HCT116 (cell line): ENCODE measurements at regions not wholly inside any gene's neighbourhood (a gene's known extent, or its start where the extent isn't known, plus 50 kb on each side); places are given as distances from the start of the nearest gene placed in this dataset.
"Not testable (repeated sequence)": the region's sequence is repeated elsewhere in the genome, so short reads cannot be mapped to it uniquely, and the experiment has no call there.

Experiments used
- ATAC-seq: fragments of 200-7000 bp; cut with Tn5 transposase; 2 replicates; pipeline ENCODE4 v1.9.1; 2020; ENCODE audit warnings: mild to moderate bottlenecking, moderate library complexity
- BruUV-seq: library from RNA; stranded (reverse); fragments of 400-500 nt; replicated peaks from 2 replicates; lab custom pipeline; 2021; lab: Mats Ljungman, UMichigan
- CTCF ChIA-PET: fragments of 300-600 bp; sonication (Branson Sonifier 250); formaldehyde crosslinking; loops from one replicate; lab custom pipeline; 2021; ENCODE audit warnings: antibody characterized with exemption; lab: Charles Lee
- POLR2A ChIA-PET: fragments of 300-600, 350-600 bp; sonication (Branson Sonifier 250); formaldehyde crosslinking; loops from one replicate; lab custom pipeline; 2021; ENCODE audit warnings: antibody characterized with exemption; lab: Charles Lee
- RAD21 ChIA-PET, 2 experiments: fragments of 300-600 bp; sonication (Branson Sonifier 250); formaldehyde crosslinking; loops; one replicate each; lab custom pipeline; 2023; ENCODE audit warnings: low total read pairs in 2 of 2; ENCODE audit not compliant: uncharacterized antibody in 2 of 2, unreplicated experiment in 2 of 2, low non-redundant PET in 1 of 2; lab: Charles Lee
- DNase-seq: peaks from one replicate; pipeline ENCODE4 v3.0.0-alpha.2; 2010; ENCODE audit warnings: low read depth, low spot score
- H2AFZ ChIP-seq: fragments of 200-600 bp; shearing (Covaris generic), sonication (generic); 2 replicates; pipeline ENCODE4 v1.6.1; 2017; ENCODE audit warnings: low read depth, mixed run types, mixed read lengths, antibody characterized with exemption, low read length; ENCODE audit not compliant: poor library complexity, severe bottlenecking
- H3K27ac ChIP-seq: 2 replicates; pipeline ENCODE4 v1.5.1; 2012; ENCODE audit warnings: low read depth, low read length
- H3K27me3 ChIP-seq: fragments of 200-600 bp; sonication (generic); 2 replicates; pipeline ENCODE4 v1.6.1; 2016; ENCODE audit warnings: mixed run types, low read length, mixed read lengths; ENCODE audit not compliant: insufficient read depth
- H3K36me3 ChIP-seq, 2 experiments: fragments of 200-500 bp in 1 of 2; fragments of 200-600 bp in 1 of 2; sonication (Bioruptor generic) in 1 of 2; sonication (generic) in 1 of 2; 2 replicates each; pipeline versions ENCODE4 v1.5.1 to v1.6.1; 2014 to 2016; ENCODE audit warnings: low read length in 2 of 2, inconsistent platforms in 1 of 2, mixed read lengths in 1 of 2, mixed run types in 1 of 2; ENCODE audit not compliant: insufficient read depth in 2 of 2, control insufficient read depth in 1 of 2
- H3K4me1 ChIP-seq, 2 experiments: fragments of 200-600 bp in 1 of 2; sonication (generic) in 1 of 2; 2 replicates each; pipeline versions ENCODE4 v1.5.1 to v1.6.1; 2012 to 2017; ENCODE audit warnings: low read length in 2 of 2, inconsistent platforms in 1 of 2, mild to moderate bottlenecking in 1 of 2, mixed read lengths in 1 of 2, mixed run types in 1 of 2, moderate library complexity in 1 of 2; ENCODE audit not compliant: insufficient read depth in 2 of 2, control insufficient read depth in 1 of 2
- H3K4me2 ChIP-seq: fragments of 200-600 bp; sonication (generic); 2 replicates; pipeline ENCODE4 v1.6.1; 2017; ENCODE audit warnings: mixed run types, low read length, mixed read lengths
- H3K4me3 ChIP-seq, 2 experiments: fragments of 200-600 bp in 1 of 2; sonication (generic) in 1 of 2; replicated peaks in 1 of 2; 2 replicates each; pipeline ENCODE4 v1.5.1; 2011 to 2016; ENCODE audit warnings: low read length in 2 of 2, control low read depth in 1 of 2, low read depth in 1 of 2, mild to moderate bottlenecking in 1 of 2, mixed read lengths in 1 of 2, mixed run types in 1 of 2
- H3K79me2 ChIP-seq: fragments of 200-600 bp; sonication (generic); 2 replicates; pipeline ENCODE4 v1.6.1; 2017; ENCODE audit warnings: mild to moderate bottlenecking, mixed run types, low read length, moderate library complexity, mixed read lengths; ENCODE audit not compliant: insufficient read depth
- H3K9ac ChIP-seq: fragments of 200-600 bp; sonication (generic); 2 replicates; pipeline ENCODE4 v1.6.1; 2016; ENCODE audit warnings: low read length, mixed read lengths
- H3K9me2 ChIP-seq: fragments of 200-600 bp; sonication (generic), shearing (Covaris generic); 2 replicates; pipeline ENCODE4 v1.6.1; 2017; ENCODE audit warnings: mixed run types, mild to moderate bottlenecking, moderate library complexity; ENCODE audit not compliant: insufficient read depth
- H3K9me3 ChIP-seq, 2 experiments: fragments of 200-500 bp in 1 of 2; fragments of 200-600 bp in 1 of 2; sonication (Bioruptor generic) in 1 of 2; sonication (generic) in 1 of 2; 2 replicates each; pipeline ENCODE4 v1.6.1; 2014 to 2017; ENCODE audit warnings: low read length in 2 of 2, mixed read lengths in 2 of 2, inconsistent platforms in 1 of 2, low read depth in 1 of 2, mild to moderate bottlenecking in 1 of 2, mixed run types in 1 of 2, moderate library complexity in 1 of 2; ENCODE audit not compliant: control insufficient read depth in 1 of 2, insufficient read depth in 1 of 2
- H4K20me1 ChIP-seq: fragments of 200-600 bp; sonication (generic), shearing (Covaris generic); 2 replicates; pipeline ENCODE4 v1.6.1; 2017; ENCODE audit warnings: mixed run types, mild to moderate bottlenecking, moderate library complexity; ENCODE audit not compliant: insufficient read depth
- EZH2 ChIP-seq: fragments of 200-600 bp; sonication (generic); IDR thresholded peaks from 2 replicates; pipeline ENCODE4 v1.6.1; 2017; ENCODE audit warnings: antibody characterized with exemption, mixed run types
- POLR2AphosphoS5 ChIP-seq: IDR thresholded peaks from 2 replicates; pipeline ENCODE4 v1.6.1; 2011; ENCODE audit warnings: mild to moderate bottlenecking, low read depth, low read length, moderate library complexity
- SP1 ChIP-seq: IDR thresholded peaks from 2 replicates; pipeline ENCODE4 v1.6.1; 2012; ENCODE audit warnings: low read depth
- YY1 ChIP-seq: IDR thresholded peaks from 2 replicates; pipeline ENCODE4 v1.6.1; 2011; ENCODE audit warnings: low read length, low read depth, moderate library complexity, mild to moderate bottlenecking; ENCODE audit not compliant: insufficient replicate concordance; ENCODE audit errors: extremely low read depth
- ZFX ChIP-seq: fragments of 450-650 bp; IDR thresholded peaks from 2 replicates; pipeline ENCODE4 v1.6.1; 2017
- intact Hi-C: fragments of 100-400 bp; cut with micrococcal nuclease; formaldehyde crosslinking; loops from 2 replicates; pipeline ENCODE4 v1.10.0; 2022

DNA sequence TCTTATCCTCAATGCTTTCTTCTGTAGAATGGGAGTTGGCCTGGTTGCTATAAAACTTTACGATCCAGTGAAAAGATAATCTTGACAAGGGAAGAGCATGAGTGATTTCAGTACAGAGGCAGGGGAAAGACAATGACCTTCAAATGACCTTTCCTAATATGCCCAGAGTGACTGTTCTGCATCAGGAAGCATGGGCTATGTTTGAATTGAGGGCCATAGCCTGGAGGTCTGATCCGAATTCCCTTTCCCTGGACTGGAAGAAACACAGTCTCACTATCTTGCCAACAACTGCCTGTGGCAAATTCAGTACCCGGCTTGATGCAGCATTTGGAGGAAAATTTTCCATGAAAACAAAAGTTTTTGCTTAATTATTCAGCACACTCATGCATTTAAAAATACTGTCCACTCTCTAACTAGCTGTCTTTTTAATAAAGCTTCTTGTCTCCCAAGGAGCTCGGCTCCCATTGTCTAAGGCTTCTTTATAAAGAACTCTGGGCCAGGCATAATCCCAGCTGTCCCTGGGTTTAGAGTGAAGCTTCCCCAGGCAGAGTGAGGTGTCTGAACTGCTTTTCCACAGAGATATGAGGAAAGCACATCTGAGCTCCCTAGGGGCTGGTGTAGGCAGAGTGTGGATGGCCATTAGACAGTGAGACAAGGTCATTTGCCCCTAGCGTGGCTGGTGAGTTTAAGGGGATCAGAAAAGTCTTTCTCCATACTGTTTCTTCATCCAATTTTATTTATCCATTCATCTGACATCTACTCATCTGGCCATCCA, 132.7 kb upstream of the CADM1 start:
- no TSS peak for BruUV-seq
- H3K9me3 ChIP-seq: peaks cover under 1 to 3% of the 10 kb centered on the region in 2 experiments; a peak in 1 of 4 replicates
- H2AFZ ChIP-seq: no peak overlapping the region
- no peaks in the 10 kb centered on the region for H3K36me3 ChIP-seq
- CTCF ChIA-PET: no interaction called here
- no peaks in the 10 kb centered on the region for H3K27me3 ChIP-seq
- POLR2A ChIA-PET: no interaction called here
- no peaks in the 10 kb centered on the region for H3K9me2 ChIP-seq
- no peaks in the 10 kb centered on the region for H3K4me1 ChIP-seq
- no peak for TF ChIP-seq EZH2
- TF ChIP-seq ZFX: no peak
- TF ChIP-seq POLR2AphosphoS5: no peak
- TF ChIP-seq SP1: no peak
- TF ChIP-seq YY1: no peak
- TF ChIP-seq, all 23 proteins: peak for 0
- intact Hi-C loops: no loop called here
- ATAC-seq: no peak
- Histone ChIP-seq H3K9ac (no peak overlapping the region), H3K4me3 (no peak overlapping the region), H3K27ac (no peak overlapping the region), H4K20me1 (no peaks in the 10 kb centered on the region), H3K79me2 (no peaks in the 10 kb centered on the region), H3K4me2 (no peak overlapping the region)
- RAD21 ChIA-PET: no interaction called here
- no peak for DNase-seq

- H3K79me2 ChIP-seq, H3K4me3 ChIP-seq, H3K4me1 ChIP-seq, H3K9me3 ChIP-seq, BruUV-seq, CTCF ChIA-PET, RAD21 ChIA-PET, DNase-seq, H3K27ac ChIP-seq, intact Hi-C loops, H3K27me3 ChIP-seq, H3K4me2 ChIP-seq, H3K9me2 ChIP-seq, H4K20me1 ChIP-seq, POLR2A ChIA-PET, H3K36me3 ChIP-seq, H3K9ac ChIP-seq, H2AFZ ChIP-seq, ATAC-seq: not testable (repeated sequence)
Observed at GRCh38 chr11:115633977-115634376, 129.8 kb upstream of the CADM1 start.
